ENCODE measurements at regions not wholly inside any gene's neighbourhood (a gene's known extent, or its start where the extent isn't known, plus 50 kb on each side); places are given as distances from the start of the nearest gene placed in this dataset.

GRCh38 chr6:23454080-23454976, 671.7 kb upstream of the NRSN1 start:
- in situ Hi-C loops (cut with MboI; ENCODE audit: low pct_unique_long_range_greater_than_20kb, low sequenced_read_pairs), result no loop called here
- no peak for DNase-seq

DNA sequence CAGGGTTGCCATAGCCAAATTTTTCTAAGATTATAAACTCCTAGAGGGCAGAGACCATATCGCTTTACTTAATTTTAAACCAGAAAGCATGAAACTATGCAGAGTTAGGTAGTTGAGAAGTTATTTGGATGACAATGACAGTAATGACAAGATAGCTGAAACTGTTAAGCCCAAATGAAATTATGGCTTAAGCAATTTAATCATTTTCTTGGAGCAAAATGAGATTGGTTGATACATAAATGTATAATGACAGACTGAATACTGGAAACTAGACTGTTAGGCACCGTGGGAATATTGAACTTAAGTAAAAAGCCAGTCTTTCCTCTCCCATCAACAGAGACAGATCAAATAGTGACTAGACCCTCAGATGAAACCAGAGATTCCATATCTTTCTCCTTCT, 670.3 kb upstream of the NRSN1 start:
- in situ Hi-C loops (cut with MboI; ENCODE audit: low pct_unique_long_range_greater_than_20kb, low sequenced_read_pairs), result no loop called here
- no peak for DNase-seq

GRCh38 chr6:23456396-23456795, 669.6 kb upstream of the NRSN1 start:
- in situ Hi-C loops (cut with MboI; ENCODE audit: low pct_unique_long_range_greater_than_20kb, low sequenced_read_pairs), result no loop called here
- no peak for DNase-seq

GRCh38 chr6:23457321-23457720, 668.7 kb upstream of the NRSN1 start:
- in situ Hi-C loops (cut with MboI; ENCODE audit: low pct_unique_long_range_greater_than_20kb, low sequenced_read_pairs), result no loop called here
- no peak for DNase-seq

DNA sequence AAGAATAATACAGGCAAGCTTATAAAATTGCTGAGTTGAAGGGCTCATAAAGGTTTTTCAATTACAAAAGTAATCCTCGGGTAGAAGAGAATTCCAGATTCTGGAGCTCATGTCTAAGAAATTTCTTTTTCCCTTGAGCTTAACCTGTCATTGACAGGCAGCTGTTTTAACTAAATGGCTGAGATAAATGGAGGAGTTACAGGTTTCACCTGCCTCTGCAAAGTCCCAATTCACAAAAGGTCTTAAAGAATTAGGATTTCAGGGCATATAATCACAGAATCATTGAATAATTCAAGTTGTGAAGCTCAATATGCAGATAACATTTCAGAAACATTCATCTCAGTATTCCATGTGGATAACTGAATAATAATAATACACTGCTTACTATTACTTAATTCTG, 660.1 kb upstream of the NRSN1 start:
- in situ Hi-C loops (cut with MboI; ENCODE audit: low pct_unique_long_range_greater_than_20kb, low sequenced_read_pairs), result no loop called here
- no peak for DNase-seq

- no peak for DNase-seq
- in situ Hi-C loops (cut with MboI; ENCODE audit: low pct_unique_long_range_greater_than_20kb, low sequenced_read_pairs), result no loop called here
Observed at GRCh38 chr6:23477586-23477985, 648.4 kb upstream of the NRSN1 start.

GRCh38 chr6:23478312-23478711, 647.7 kb upstream of the NRSN1 start:
- in situ Hi-C loops (cut with MboI; ENCODE audit: low pct_unique_long_range_greater_than_20kb, low sequenced_read_pairs), result no loop called here
- DNase-seq, result no peak

DNA sequence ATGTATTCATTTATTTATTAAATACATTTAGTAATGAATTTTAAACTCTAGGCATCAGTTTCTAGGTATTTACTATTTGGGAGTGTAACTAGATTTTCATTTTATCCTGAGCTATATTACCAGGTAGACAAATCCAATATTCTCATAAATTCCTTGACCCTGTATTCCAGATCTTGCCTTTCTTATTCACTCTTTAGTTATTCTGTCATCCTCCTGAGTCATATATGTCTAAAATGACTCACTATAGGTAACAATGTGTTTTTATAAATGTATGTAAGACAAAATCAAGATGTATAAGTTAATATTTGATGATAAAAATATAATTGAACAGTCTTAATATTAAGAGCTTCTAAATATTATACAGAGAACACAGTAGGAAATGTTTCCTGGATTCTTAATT, 642.1 kb upstream of the NRSN1 start:
- in situ Hi-C loops (cut with MboI; ENCODE audit: low pct_unique_long_range_greater_than_20kb, low sequenced_read_pairs), result no loop called here
- no peak for DNase-seq

- DNase-seq, result no peak
- in situ Hi-C loops (cut with MboI; ENCODE audit: low pct_unique_long_range_greater_than_20kb, low sequenced_read_pairs), result no loop called here
Observed at GRCh38 chr6:23494367-23494766, 631.6 kb upstream of the NRSN1 start.

- in situ Hi-C loops (cut with MboI; ENCODE audit: low pct_unique_long_range_greater_than_20kb, low sequenced_read_pairs), result no loop called here
- no peak for DNase-seq
Observed at GRCh38 chr6:23498013-23498412, 628.0 kb upstream of the NRSN1 start.

DNA sequence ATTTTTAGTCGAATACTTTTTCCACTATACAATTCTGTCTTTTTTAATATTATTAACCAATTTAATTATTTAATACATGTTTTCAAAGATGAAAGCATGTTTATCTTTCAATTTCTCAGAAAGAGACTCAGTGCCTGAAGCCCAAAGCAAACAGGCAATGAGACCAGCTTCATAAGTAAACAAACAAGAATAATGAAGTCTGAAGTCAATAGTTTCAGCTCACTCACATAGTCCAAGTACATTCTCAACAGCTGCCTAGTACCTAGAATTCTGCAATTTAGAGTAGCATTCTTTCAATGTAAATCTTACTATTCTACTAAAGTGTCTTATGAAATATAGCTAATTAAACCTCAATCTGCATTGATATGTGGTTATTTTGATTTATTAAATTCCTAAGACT, 626.5 kb upstream of the NRSN1 start:
- no peak for DNase-seq
- in situ Hi-C loops (cut with MboI; ENCODE audit: low pct_unique_long_range_greater_than_20kb, low sequenced_read_pairs), result no loop called here

- no peak for DNase-seq
- in situ Hi-C loops (cut with MboI; ENCODE audit: low pct_unique_long_range_greater_than_20kb, low sequenced_read_pairs), result no loop called here
Observed at GRCh38 chr6:23503173-23503572, 622.8 kb upstream of the NRSN1 start.

DNA sequence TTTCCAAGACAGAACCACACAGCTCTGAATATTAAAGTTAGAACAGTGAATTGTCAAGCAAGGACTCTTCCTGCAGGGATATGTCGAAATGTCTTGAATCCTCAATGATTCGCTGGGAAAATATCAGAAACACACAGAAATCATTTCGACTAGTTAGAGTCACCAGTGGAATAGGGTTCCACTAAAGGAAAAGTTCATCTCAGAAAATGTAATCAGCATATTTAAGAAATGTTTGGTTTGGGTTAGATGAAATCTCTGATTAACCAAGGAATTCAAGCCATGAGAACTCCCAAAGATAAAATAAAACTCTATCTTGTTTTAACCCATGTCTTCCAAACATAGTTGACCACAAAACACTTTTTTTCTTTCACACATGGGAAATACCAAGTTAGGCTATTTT, 621.0 kb upstream of the NRSN1 start:
- no peak for DNase-seq
- in situ Hi-C loops (cut with MboI; ENCODE audit: low pct_unique_long_range_greater_than_20kb, low sequenced_read_pairs), result no loop called here

DNA sequence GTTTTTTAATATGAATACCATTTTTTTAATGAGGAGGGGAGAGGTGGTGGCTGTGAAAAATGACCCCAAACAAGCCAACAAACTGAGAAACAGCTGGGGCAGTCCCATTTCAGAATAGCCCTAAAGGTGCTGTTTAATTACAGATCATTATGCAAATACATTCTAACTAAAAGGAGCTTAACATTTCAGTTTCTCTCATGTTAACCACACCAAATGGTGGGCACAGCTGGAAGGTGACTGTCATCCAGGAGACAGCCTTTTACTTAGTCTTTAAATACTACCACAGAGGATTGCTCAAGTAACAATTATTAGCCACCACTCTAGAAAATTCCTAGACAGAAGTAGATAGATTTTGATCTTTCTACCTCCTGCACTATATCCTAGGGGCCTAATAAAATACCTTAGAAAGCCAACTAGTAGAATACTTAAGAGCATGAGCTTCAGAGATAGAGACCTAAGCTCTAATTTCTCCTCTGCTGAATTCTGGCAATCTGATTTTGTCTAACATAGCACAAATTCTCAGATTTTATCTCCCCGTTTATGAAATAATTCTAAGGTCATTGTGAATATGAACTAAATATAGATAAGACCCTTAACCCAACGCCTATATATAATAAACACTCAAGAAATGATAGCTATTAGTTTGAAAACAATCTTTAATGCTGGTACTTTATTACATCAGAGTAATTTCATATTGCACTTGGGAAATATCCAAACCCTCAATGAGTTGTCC, 615.1 kb upstream of the NRSN1 start:
- in situ Hi-C loops (cut with MboI; ENCODE audit: low pct_unique_long_range_greater_than_20kb, low sequenced_read_pairs), result no loop called here
- DNase-seq, result no peak

GRCh38 chr6:23511817-23512216, 614.2 kb upstream of the NRSN1 start:
- in situ Hi-C loops (cut with MboI; ENCODE audit: low pct_unique_long_range_greater_than_20kb, low sequenced_read_pairs), result no loop called here
- DNase-seq, result no peak

- in situ Hi-C loops (cut with MboI; ENCODE audit: low pct_unique_long_range_greater_than_20kb, low sequenced_read_pairs), result no loop called here
- no peak for DNase-seq
Observed at GRCh38 chr6:23518294-23518693, 607.7 kb upstream of the NRSN1 start.

- no peak for DNase-seq
- in situ Hi-C loops (cut with MboI; ENCODE audit: low pct_unique_long_range_greater_than_20kb, low sequenced_read_pairs), result no loop called here
Observed at GRCh38 chr6:23522792-23523547, 603.0 kb upstream of the NRSN1 start.

GRCh38 chr6:23523771-23524170, 602.2 kb upstream of the NRSN1 start:
- DNase-seq, result no peak
- in situ Hi-C loops (cut with MboI; ENCODE audit: low pct_unique_long_range_greater_than_20kb, low sequenced_read_pairs), result no loop called here

DNA sequence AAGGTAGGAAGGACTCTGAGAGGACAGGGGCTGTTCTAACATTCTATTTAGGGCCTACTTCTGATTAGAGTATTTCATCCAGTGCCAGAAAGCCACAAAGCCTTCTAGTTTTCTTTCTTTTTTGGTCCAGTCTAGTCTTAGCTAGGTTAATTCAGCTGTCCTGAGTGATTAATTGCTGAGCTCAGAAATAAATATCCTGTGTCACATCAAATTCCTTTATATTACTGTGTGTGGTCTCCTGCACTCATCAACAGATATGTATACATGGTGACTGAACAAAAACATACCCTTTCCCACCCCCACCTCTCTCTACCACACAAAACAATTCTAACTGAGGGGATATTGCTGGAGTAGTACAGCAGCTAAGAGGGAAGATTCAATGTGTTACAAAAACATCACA, 601.5 kb upstream of the NRSN1 start:
- in situ Hi-C loops (cut with MboI; ENCODE audit: low pct_unique_long_range_greater_than_20kb, low sequenced_read_pairs), result no loop called here
- no peak for DNase-seq

DNA sequence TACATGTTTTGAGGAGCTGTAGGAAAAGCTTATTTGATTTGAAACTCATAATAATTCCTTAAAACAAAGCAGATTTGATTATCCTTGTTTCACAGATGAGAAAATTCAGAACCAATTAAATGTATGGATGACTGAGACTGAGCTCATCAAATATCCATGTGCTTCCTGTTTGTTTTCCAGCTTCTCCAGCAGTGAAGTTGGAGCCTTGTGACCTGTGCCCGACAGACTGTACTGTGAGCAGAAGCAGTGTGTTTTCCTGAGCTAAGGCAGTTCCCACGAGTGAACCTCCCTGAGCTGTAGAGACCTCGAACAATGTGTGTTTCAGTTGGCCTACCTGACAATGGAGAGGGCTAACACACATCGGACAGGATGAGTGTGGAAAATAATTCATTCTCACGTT, 599.5 kb upstream of the NRSN1 start:
- in situ Hi-C loops (cut with MboI; ENCODE audit: low pct_unique_long_range_greater_than_20kb, low sequenced_read_pairs), result no loop called here
- DNase-seq, result no peak
